Muscle of back (tissue), 3 donors: ENCODE measurements at regions not wholly inside any gene's neighbourhood (a gene's known extent, or its start where the extent isn't known, plus 50 kb on each side); places are given as distances from the start of the nearest gene placed in this dataset.
A peak's percentile ranks its signal among the peaks of the same experiment; 100 is the strongest.

ENCODE experiments used
- DNase-seq, 3 donors: peaks; one replicate each; pipeline versions ENCODE4 v3.0.0 to v3.0.0-alpha.2; 2013

DNA sequence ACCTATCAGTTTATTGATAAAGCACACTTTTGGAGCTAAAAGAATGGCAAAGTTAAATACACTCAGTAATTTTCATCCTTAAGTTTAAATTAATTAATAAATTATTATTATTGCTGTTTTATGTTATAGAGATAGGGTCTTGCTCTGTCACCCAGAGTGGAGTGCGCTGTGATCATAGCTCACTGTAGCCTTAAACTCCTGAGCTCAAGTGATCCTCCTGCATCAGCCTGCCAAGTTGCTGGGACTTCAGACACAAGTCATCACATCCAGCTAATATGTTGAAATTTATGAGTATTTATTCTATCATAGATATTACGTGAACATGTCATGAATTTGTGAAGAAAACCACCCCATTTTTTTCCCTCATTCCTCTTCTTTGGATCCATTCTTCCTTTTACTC lies 64.2 kb downstream of the GJA1 start:
- no peak for DNase-seq

DNA sequence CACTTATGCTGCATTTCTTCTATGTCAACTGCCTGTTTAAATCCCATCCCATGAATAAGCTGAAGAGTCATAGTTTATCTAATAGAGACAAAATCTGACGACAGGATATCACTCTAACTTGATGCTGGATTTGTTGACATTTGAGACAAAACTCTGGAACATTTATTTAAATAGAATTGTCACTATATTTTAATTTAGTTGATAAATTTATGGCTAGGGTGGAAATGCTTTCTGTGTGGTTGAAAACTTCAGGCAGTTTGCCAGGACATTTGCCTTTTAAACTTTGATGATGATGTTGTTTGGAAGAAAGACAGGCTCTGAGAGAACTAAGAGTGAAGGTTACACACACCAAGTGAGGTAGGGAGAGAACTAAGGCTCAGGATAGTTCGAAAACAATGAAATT lies 68.1 kb downstream of the GJA1 start:
- DNase-seq, result peak in 1 of 3 donors; percentile 50

DNA sequence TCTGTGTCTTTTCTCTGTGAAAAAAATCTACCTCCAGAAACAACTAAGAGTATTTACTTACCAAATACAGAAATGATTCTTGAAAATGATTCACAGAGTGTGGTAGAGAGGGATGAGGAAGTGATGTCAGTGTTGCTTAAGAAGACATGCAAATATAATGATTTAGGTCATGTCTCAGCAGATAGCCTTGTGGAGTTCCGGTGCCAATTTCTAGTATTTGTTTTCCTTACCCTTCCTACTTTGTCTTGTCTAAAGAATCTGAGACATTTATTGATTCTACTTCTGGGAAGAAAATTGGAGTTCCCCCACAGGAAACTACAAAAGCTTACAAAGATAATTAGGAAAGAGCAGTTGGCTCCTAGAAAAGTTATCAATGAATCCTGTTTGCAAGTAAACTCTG lies 68.8 kb downstream of the GJA1 start:
- DNase-seq, result peak in 2 of 3 donors; percentile 28 to 65

- DNase-seq, result no peak
Observed at GRCh38 chr6:121505284-121505683, 69.8 kb downstream of the GJA1 start.

- DNase-seq, result no peak
Observed at GRCh38 chr6:121506761-121507754, 71.6 kb downstream of the GJA1 start.

DNA sequence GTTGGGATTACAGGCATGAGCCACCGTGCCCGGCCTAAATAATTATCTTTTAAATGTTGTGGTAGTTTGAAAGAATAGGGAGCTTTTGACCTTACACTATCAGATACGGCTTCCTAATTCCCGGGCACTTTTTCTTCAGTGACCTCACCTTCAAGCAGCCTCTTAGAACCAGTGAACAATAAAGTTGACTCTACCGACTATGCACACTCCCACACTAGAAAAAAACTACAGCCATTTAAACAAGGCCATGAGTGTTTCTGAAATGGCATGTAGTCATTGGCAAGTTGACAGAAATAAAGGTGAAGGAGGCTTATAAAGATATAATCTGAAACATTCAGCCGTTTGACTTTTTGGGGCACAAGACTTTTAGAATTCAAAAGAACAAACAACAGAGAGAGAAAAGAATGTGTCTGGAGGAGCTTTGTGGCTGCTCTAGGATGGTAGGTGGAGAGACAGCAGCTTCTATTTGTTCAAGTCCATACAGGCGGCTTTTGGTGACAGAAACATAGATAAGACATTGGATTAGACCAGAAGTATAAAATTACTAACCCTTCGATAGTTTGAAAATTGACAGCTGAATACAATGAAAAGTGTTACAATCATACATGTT lies 75.2 kb downstream of the GJA1 start:
- no peak for DNase-seq

DNA sequence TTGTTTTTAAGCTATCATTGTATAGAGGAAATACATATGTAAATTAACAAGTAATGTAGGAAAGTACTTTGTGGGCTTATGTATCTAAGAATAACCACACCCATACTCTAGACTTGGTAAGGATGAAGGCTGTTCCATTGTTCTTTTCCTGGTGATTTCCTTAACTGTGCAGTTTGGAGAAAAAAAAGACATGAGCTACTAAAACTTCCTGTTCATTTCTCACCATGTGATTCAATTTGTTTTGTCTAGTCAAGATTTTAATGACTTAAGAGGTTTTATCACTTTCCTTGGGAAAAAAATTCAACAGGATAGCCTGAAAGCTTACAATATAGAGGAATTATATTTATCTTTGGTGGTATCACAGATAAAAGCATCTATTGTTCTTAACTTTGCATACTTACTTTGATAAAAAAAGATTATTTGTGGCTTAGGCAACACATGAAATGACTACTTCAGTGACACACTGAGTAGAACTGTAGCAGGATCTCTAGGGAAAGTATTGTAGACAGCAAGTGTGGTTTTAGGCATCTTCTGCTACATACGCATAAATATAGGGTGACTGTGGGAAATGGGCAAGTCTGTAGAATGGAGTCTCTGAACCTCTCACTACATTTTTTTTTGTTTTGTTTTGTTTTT lies 80.3 kb downstream of the GJA1 start:
- no peak for DNase-seq

GRCh38 chr6:121516331-121516730 lies 80.9 kb downstream of the GJA1 start:
- DNase-seq, result no peak

GRCh38 chr6:121520337-121521163 lies 85.1 kb downstream of the GJA1 start:
- DNase-seq, result peak in 1 of 3 donors; percentile 43

- no peak for DNase-seq
Observed at GRCh38 chr6:121521164-121521555, 85.7 kb downstream of the GJA1 start.

GRCh38 chr6:121522265-121522664 lies 86.8 kb downstream of the GJA1 start:
- DNase-seq, result peak in 1 of 3 donors; percentile 57

GRCh38 chr6:121522771-121523386 lies 87.4 kb downstream of the GJA1 start:
- DNase-seq, result no peak

DNA sequence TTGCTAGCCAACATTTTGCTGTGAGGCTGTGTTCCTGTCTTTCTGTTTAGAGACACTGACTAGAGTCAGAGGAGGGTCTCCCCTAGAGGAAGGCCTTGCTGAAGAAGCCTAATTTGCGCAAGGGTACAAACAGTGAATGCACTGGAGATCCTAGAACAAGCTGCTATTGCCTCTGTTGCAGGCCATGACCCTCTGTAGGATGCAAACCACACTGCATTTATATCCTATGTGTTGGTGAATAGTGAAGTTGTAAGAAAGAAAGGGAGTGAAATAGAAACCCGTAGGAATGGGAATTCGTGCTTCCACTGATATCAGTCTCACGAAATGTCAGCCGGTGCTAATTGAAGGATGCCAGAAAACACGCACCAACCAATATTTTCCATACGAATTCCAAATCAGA lies 88.2 kb downstream of the GJA1 start:
- no peak for DNase-seq

GRCh38 chr6:121526282-121526681 lies 90.8 kb downstream of the GJA1 start:
- DNase-seq, result no peak

GRCh38 chr6:121531658-121532169 lies 96.3 kb downstream of the GJA1 start:
- DNase-seq, result no peak

DNA sequence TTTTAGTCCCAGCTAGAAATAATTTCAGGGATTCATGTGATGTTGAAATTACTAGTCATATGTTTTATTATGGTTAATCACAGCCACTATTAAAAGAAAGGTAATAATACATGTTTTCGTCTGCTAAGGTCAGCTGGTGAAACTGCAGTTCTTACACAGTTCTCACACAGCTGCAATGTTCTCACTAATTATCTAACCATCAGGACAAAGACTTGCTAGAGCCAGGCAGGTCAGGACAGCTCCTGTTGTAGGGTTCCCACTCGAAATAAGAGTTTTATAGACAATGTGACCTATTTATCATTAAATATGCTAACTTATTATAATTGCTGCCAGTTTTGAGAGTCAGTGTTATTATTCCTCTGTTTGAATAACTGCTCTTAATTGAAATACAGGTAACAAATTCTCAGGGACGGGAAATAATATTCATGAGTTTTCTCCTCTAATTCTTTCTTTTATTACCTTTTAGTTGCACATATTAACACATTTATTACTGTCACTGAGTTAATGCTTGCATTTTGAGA lies 97.9 kb downstream of the GJA1 start:
- DNase-seq, result no peak

- no peak for DNase-seq
Observed at GRCh38 chr6:121535777-121536176, 100.3 kb downstream of the GJA1 start.

GRCh38 chr6:121536345-121536744 lies 100.9 kb downstream of the GJA1 start:
- DNase-seq, result no peak

GRCh38 chr6:121539439-121539838 lies 104.0 kb downstream of the GJA1 start:
- peak in 2 of 3 donors; percentile 40 to 43 for DNase-seq

DNA sequence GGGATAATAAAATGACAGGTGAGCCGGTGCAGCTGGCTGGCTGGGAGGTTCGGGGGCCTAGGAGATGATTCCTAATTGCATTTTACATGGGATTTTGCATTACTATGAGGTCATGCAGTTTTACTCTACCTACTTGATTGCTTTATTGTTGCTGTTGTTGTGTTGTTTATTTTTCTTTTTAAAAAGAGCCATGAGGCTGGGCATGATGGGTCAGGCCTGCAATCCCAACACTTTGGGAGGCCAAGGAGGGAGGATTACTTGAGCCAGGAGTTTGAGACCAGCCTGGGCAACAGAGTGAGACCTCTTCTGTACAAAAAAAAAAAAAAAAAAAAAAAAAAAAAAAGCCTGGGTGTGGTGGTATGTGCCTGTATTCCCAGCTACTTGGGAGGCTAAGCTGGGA lies 104.8 kb downstream of the GJA1 start:
- no peak for DNase-seq

- DNase-seq, result peak in 1 of 3 donors; percentile 23
Observed at GRCh38 chr6:121544691-121545090, 109.2 kb downstream of the GJA1 start.
